OCI-LY1 (cell line): ENCODE measurements at regions not wholly inside any gene's neighbourhood (a gene's known extent, or its start where the extent isn't known, plus 50 kb on each side); places are given as distances from the start of the nearest gene placed in this dataset.

Source experiments
- H2AFZ ChIP-seq: fragments of 200-600 bp; sonication (generic), shearing (Covaris generic); 2 replicates; pipeline ENCODE4 v1.6.0; 2014; ENCODE audit warnings: antibody characterized with exemption, mild to moderate bottlenecking, low read length
- H3F3A ChIP-seq: fragments of 200-600 bp; sonication (generic), shearing (Covaris generic); 2 replicates; pipeline ENCODE4 v1.6.0; 2014; ENCODE audit warnings: mild to moderate bottlenecking, antibody characterized with exemption, low read length, moderate library complexity; ENCODE audit not compliant: insufficient read depth
- H3K27ac ChIP-seq: fragments of 200-600 bp; sonication (generic); 2 replicates; pipeline ENCODE4 v1.5.1; 2014; ENCODE audit warnings: low read length, mixed run types, mild to moderate bottlenecking, low read depth; ENCODE audit not compliant: poor library complexity, severe bottlenecking
- H3K27me3 ChIP-seq: fragments of 200-600 bp; sonication (generic); 2 replicates; pipeline ENCODE4 v1.6.0; 2014; ENCODE audit warnings: antibody characterized with exemption, mild to moderate bottlenecking, low read length, moderate library complexity; ENCODE audit not compliant: insufficient read depth
- H3K36me3 ChIP-seq: fragments of 200-600 bp; sonication (generic); 2 replicates; pipeline ENCODE4 v1.6.1; 2014; ENCODE audit warnings: mild to moderate bottlenecking, antibody characterized with exemption, low read length, moderate library complexity, mixed read lengths; ENCODE audit not compliant: insufficient read depth
- H3K4me1 ChIP-seq: fragments of 200-600 bp; sonication (generic); 2 replicates; pipeline ENCODE4 v1.5.1; 2014; ENCODE audit warnings: mild to moderate bottlenecking, low read length, moderate library complexity; ENCODE audit not compliant: insufficient read depth, severe bottlenecking
- H3K4me2 ChIP-seq: fragments of 200-600 bp; sonication (generic), shearing (Covaris generic); 2 replicates; pipeline ENCODE4 v1.6.1; 2014; ENCODE audit warnings: low read length
- H3K4me3 ChIP-seq: fragments of 200-600 bp; sonication (generic); 2 replicates; pipeline ENCODE4 v1.5.1; 2014; ENCODE audit warnings: low read length, low read depth, mild to moderate bottlenecking, mixed read lengths; ENCODE audit not compliant: poor library complexity, severe bottlenecking
- H3K79me2 ChIP-seq: fragments of 200-600 bp; shearing (Covaris generic); 2 replicates; pipeline ENCODE4 v1.6.1; 2016; ENCODE audit warnings: mixed run types, low read length, mixed read lengths; ENCODE audit not compliant: insufficient read depth
- H3K9ac ChIP-seq: fragments of 200-600 bp; sonication (generic), shearing (Covaris generic); 2 replicates; pipeline ENCODE4 v1.6.1; 2014; ENCODE audit warnings: mild to moderate bottlenecking, low read length, mixed read lengths
- H3K9me2 ChIP-seq: fragments of 200-600 bp; sonication (generic), shearing (Covaris generic); 2 replicates; pipeline ENCODE4 v1.6.1; 2014; ENCODE audit warnings: low read depth, mild to moderate bottlenecking, low read length, mixed read lengths
- H3K9me3 ChIP-seq: fragments of 200-600 bp; shearing (Covaris generic); 2 replicates; pipeline ENCODE4 v1.6.1; 2014; ENCODE audit warnings: low read length, mixed read lengths
- H4K20me1 ChIP-seq: fragments of 200-600 bp; sonication (generic), shearing (Covaris generic); 2 replicates; pipeline ENCODE4 v1.6.0; 2016; ENCODE audit warnings: mild to moderate bottlenecking, low read length; ENCODE audit not compliant: insufficient read depth
- CTCF ChIP-seq: fragments of 200-600 bp; sonication (generic), shearing (Covaris generic); IDR thresholded peaks from 2 replicates; pipeline ENCODE4 v1.5.1; 2017; ENCODE audit warnings: mild to moderate bottlenecking, antibody characterized with exemption, low read length, moderate library complexity, mixed read lengths
- EZH2 ChIP-seq: fragments of 200-600 bp; sonication (generic), shearing (Covaris generic); IDR thresholded peaks from 2 replicates; pipeline ENCODE4 v1.8.0; 2017; ENCODE audit warnings: borderline replicate concordance, mixed run types, mild to moderate bottlenecking, antibody characterized with exemption, low read length, moderate library complexity, mixed read lengths

DNA sequence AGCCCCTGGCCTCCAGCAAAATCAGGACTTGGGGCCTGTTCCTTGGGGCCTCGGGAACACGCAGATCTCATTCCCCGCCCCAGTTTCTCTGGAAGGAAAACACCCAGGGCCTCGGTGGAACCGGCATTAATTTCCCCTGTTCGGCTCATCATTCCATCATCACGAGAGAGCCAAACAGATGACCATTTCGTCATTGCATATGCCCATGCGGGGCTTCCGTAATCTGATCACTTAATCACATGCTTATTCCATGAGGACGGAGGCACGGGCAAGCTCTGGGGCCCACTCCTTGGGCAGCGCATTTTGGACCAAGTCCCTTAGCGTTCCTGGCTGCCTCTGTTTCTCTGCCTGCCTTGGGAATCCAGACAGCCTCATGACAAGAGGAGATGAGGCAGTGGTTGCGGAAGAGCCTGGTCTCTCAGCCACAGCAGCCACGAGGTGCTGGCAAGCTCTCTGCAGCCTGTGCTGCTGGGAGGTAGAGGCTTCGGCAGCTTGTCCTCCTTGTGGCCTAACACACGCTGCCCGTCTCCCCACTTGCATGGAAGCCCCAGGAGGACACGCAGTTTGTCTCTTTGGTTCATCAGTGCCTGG is 65.0 kb upstream of the IER5L start:
- Histone ChIP-seq H2AFZ (no peak overlapping the region), H3K36me3 (no peaks in the 10 kb centered on the region; the same call in 1 of the 2 replicates), H3K4me1 (no peaks in the 10 kb centered on the region), H4K20me1 (no peaks in the 10 kb centered on the region), H3K9me3 (peaks cover 3% of the 10 kb centered on the region; the same call in 1 of the 2 replicates), H3K27me3 (peaks cover 9% of the 10 kb centered on the region), H3K27ac (no peak overlapping the region), H3K4me2 (no peak overlapping the region), H3K9me2 (no peaks in the 10 kb centered on the region), H3K9ac (no peak overlapping the region), H3F3A (no peaks in the 10 kb centered on the region), H3K4me3 (no peak overlapping the region), H3K79me2 (no peaks in the 10 kb centered on the region)
- TF ChIP-seq CTCF (no peak), EZH2 (no peak)

GRCh38 chr9:129242191-129242941 is 64.3 kb upstream of the IER5L start:
- Histone ChIP-seq H3K79me2 (no peaks in the 10 kb centered on the region), H3K9me2 (no peaks in the 10 kb centered on the region), H3K4me1 (no peaks in the 10 kb centered on the region), H3K9ac (no peak overlapping the region), H3K36me3 (no peaks in the 10 kb centered on the region), H3K27ac (no peak overlapping the region), H3K4me2 (no peak overlapping the region), H3F3A (no peaks in the 10 kb centered on the region), H3K4me3 (no peak overlapping the region), H3K27me3 (peaks cover 7% of the 10 kb centered on the region), H3K9me3 (no peaks in the 10 kb centered on the region), H4K20me1 (no peaks in the 10 kb centered on the region), H2AFZ (no peak overlapping the region)
- no peak for TF ChIP-seq EZH2
- no peak for TF ChIP-seq CTCF

- Histone ChIP-seq H3K9me3 (no peaks in the 10 kb centered on the region), H3K27me3 (peaks cover 7% of the 10 kb centered on the region), H4K20me1 (no peaks in the 10 kb centered on the region), H3K4me3 (no peak overlapping the region), H3K79me2 (no peaks in the 10 kb centered on the region), H3K36me3 (no peaks in the 10 kb centered on the region), H3K9ac (no peak overlapping the region), H3K27ac (no peak overlapping the region), H3K4me1 (no peaks in the 10 kb centered on the region), H2AFZ (no peak overlapping the region), H3F3A (no peaks in the 10 kb centered on the region), H3K4me2 (no peak overlapping the region), H3K9me2 (no peaks in the 10 kb centered on the region)
- TF ChIP-seq CTCF: no peak
- TF ChIP-seq EZH2: no peak
These were observed 63.7 kb upstream of the IER5L start for GRCh38 chr9:129241725-129242124.
